H1 (cell line): ENCODE measurements at regions not wholly inside any gene's neighbourhood (a gene's known extent, or its start where the extent isn't known, plus 50 kb on each side); places are given as distances from the start of the nearest gene placed in this dataset.

Experiments used
- CTCF ChIA-PET: fragments of 300-600 bp; sonication (Branson Sonifier 250); formaldehyde crosslinking; loops from one replicate; lab custom pipeline; 2021; ENCODE audit not compliant: partially characterized antibody; lab: Charles Lee
- POLR2A ChIA-PET: fragments of 300-600 bp; sonication (Branson Sonifier 250); formaldehyde crosslinking; loops from one replicate; lab custom pipeline; 2021; ENCODE audit warnings: inconsistent platforms; ENCODE audit not compliant: partially characterized antibody; lab: Charles Lee
- DNase-seq, 2 experiments: peaks; one replicate each; pipeline versions ENCODE4 v3.0.0 to v3.0.0-alpha.2; 2010 to 2022; ENCODE audit warnings: low spot score in 2 of 2, low read depth in 1 of 2, mixed read lengths in 1 of 2
- FAIRE-seq: peaks from 2 replicates; lab custom pipeline; 2011; peaks lifted over from hg19 to GRCh38; lab: Jason Lieb, UNC
- H2AFZ ChIP-seq: 2 replicates; pipeline ENCODE4 v1.8.1; 2012; ENCODE audit warnings: low read length, inconsistent platforms
- H2AK5ac ChIP-seq: 2 replicates; pipeline ENCODE4 v1.6.1; 2013; ENCODE audit warnings: low read depth, low read length
- H2BK120ac ChIP-seq: replicated peaks from 2 replicates; pipeline ENCODE3; 2013; ENCODE audit warnings: low read depth, low read length, inconsistent platforms
- H2BK12ac ChIP-seq: 2 replicates; pipeline ENCODE4 v1.6.1; 2013; ENCODE audit warnings: low read depth, low read length
- H2BK15ac ChIP-seq: 2 replicates; pipeline ENCODE4 v1.6.1; 2013; ENCODE audit warnings: low read length
- H2BK20ac ChIP-seq: 2 replicates; pipeline ENCODE4 v1.6.1; 2013; ENCODE audit warnings: low read length
- H2BK5ac ChIP-seq: 2 replicates; pipeline ENCODE4 v1.6.1; 2013; ENCODE audit warnings: low read depth, low read length
- H3K14ac ChIP-seq: 2 replicates; pipeline ENCODE4 v1.6.1; 2013; ENCODE audit warnings: inconsistent platforms; ENCODE audit not compliant: insufficient read length
- H3K18ac ChIP-seq: 2 replicates; pipeline ENCODE4 v1.6.1; 2013; ENCODE audit warnings: low read length; ENCODE audit errors: extremely low read depth
- H3K23ac ChIP-seq: 2 replicates; pipeline ENCODE4 v1.6.1; 2013; ENCODE audit warnings: inconsistent platforms; ENCODE audit not compliant: insufficient read length
- H3K23me2 ChIP-seq: 2 replicates; pipeline ENCODE4 v1.6.1; 2013; ENCODE audit warnings: low read depth, low read length
- H3K27ac ChIP-seq: 2 replicates; pipeline ENCODE4 v1.6.1; 2011; ENCODE audit warnings: low read depth, low read length, inconsistent platforms
- H3K27me3 ChIP-seq, 4 experiments: replicated peaks in 1 of 4; 1 replicate in 1 of 4; 2 replicates in 3 of 4; pipeline versions ENCODE4 v1.6.1 to v1.8.1; 2011 to 2013; ENCODE audit warnings: low read length in 3 of 4, mild to moderate bottlenecking in 3 of 4, inconsistent platforms in 2 of 4, mixed read lengths in 2 of 4, moderate library complexity in 1 of 4; ENCODE audit not compliant: control insufficient read depth in 3 of 4, insufficient read depth in 3 of 4; ENCODE audit errors: extremely low read depth in 1 of 4
- H3K36me3 ChIP-seq, 4 experiments: 2 replicates each; pipeline versions ENCODE4 v1.6.1 to v1.8.1; 2011 to 2013; ENCODE audit warnings: mild to moderate bottlenecking in 4 of 4, low read length in 3 of 4, moderate library complexity in 2 of 4, control low read depth in 1 of 4, inconsistent platforms in 1 of 4; ENCODE audit not compliant: insufficient read depth in 4 of 4, control insufficient read depth in 2 of 4
- H3K4ac ChIP-seq: replicated peaks from 2 replicates; pipeline ENCODE3; 2013; ENCODE audit warnings: low read length, low read depth, mixed read lengths, inconsistent platforms; ENCODE audit not compliant: insufficient read length
- H3K4me1 ChIP-seq, 4 experiments: replicated peaks in 1 of 4; 1 replicate in 1 of 4; 2 replicates in 3 of 4; pipeline versions ENCODE4 v1.6.1 to v1.8.1; 2011 to 2013; ENCODE audit warnings: low read length in 3 of 4, inconsistent platforms in 2 of 4, mixed read lengths in 1 of 4; ENCODE audit not compliant: insufficient read depth in 4 of 4, control insufficient read depth in 3 of 4
- H3K4me2 ChIP-seq, 2 experiments: 2 replicates each; pipeline versions ENCODE4 v1.6.1 to v1.8.1; 2011 to 2013; ENCODE audit warnings: low read depth in 2 of 2, low read length in 2 of 2, control low read depth in 1 of 2, inconsistent platforms in 1 of 2, mild to moderate bottlenecking in 1 of 2; ENCODE audit not compliant: insufficient read depth in 1 of 2
- H3K4me3 ChIP-seq, 4 experiments: fragments of 200-600, 300-600 bp in 1 of 4; sonication (generic), shearing (Covaris generic), sonication (Bioruptor Twin) in 1 of 4; 2 replicates each; pipeline versions ENCODE4 v1.5.1 to v1.8.1; 2011 to 2016; ENCODE audit warnings: low read length in 4 of 4, low read depth in 3 of 4, control low read depth in 2 of 4, inconsistent platforms in 2 of 4, mild to moderate bottlenecking in 2 of 4, mixed read lengths in 1 of 4, moderate library complexity in 1 of 4; ENCODE audit not compliant: insufficient read depth in 2 of 4; ENCODE audit errors: extremely low read depth in 1 of 4
- H3K56ac ChIP-seq: replicated peaks from 2 replicates; pipeline ENCODE3; 2013; ENCODE audit warnings: low read depth, mild to moderate bottlenecking, mixed read lengths, low read length, inconsistent platforms; ENCODE audit not compliant: insufficient read length
- H3K79me1 ChIP-seq: 2 replicates; pipeline ENCODE4 v1.6.1; 2013; ENCODE audit warnings: low read depth, low read length, control low read depth
- H3K79me2 ChIP-seq, 2 experiments: 2 replicates each; pipeline versions ENCODE4 v1.6.1 to v1.8.1; 2012 to 2013; ENCODE audit warnings: low read length in 2 of 2, mild to moderate bottlenecking in 2 of 2, inconsistent platforms in 1 of 2; ENCODE audit not compliant: insufficient read depth in 2 of 2, control insufficient read depth in 1 of 2
- H3K9ac ChIP-seq, 4 experiments: replicated peaks in 1 of 4; 1 replicate in 1 of 4; 2 replicates in 3 of 4; pipeline versions ENCODE4 v1.6.1 to v1.8.1; 2011 to 2013; ENCODE audit warnings: low read depth in 3 of 4, low read length in 3 of 4, control low read depth in 2 of 4, mild to moderate bottlenecking in 2 of 4, moderate library complexity in 2 of 4, inconsistent platforms in 1 of 4; ENCODE audit errors: extremely low read depth in 1 of 4
- H3K9me3 ChIP-seq, 2 experiments: 2 replicates each; pipeline versions ENCODE4 v1.6.1 to v1.8.1; 2012 to 2013; ENCODE audit warnings: mild to moderate bottlenecking in 2 of 2, moderate library complexity in 2 of 2, control low read depth in 1 of 2, inconsistent platforms in 1 of 2, low read depth in 1 of 2, low read length in 1 of 2, mixed read lengths in 1 of 2; ENCODE audit not compliant: insufficient read depth in 2 of 2
- H4K20me1 ChIP-seq, 2 experiments: replicated peaks in 1 of 2; 2 replicates each; pipeline versions ENCODE3 to v1.8.1; 2011 to 2013; ENCODE audit warnings: inconsistent platforms in 2 of 2, low read length in 2 of 2, mild to moderate bottlenecking in 1 of 2; ENCODE audit not compliant: insufficient read depth in 2 of 2, control insufficient read depth in 1 of 2
- H4K5ac ChIP-seq: 2 replicates; pipeline ENCODE4 v1.6.1; 2013; ENCODE audit warnings: low read length, low read depth, mixed read lengths, inconsistent platforms; ENCODE audit not compliant: insufficient read length
- H4K8ac ChIP-seq: 2 replicates; pipeline ENCODE4 v1.8.0; 2013; ENCODE audit warnings: mild to moderate bottlenecking, moderate library complexity, low read length, inconsistent platforms; ENCODE audit not compliant: insufficient read depth; ENCODE audit errors: extremely low read depth
- H4K91ac ChIP-seq: replicated peaks from 2 replicates; pipeline ENCODE3; 2013; ENCODE audit warnings: low read length, mixed read lengths, inconsistent platforms; ENCODE audit not compliant: insufficient read length
- BACH1 ChIP-seq: IDR thresholded peaks from 2 replicates; pipeline ENCODE4 v1.6.1; 2012; ENCODE audit warnings: low read length, improper control_type of control experiment
- CBX5 ChIP-seq: fragments of 300-800, 300-1000 bp; sonication (generic); IDR thresholded peaks from 2 replicates; pipeline ENCODE4 v1.7.1; 2016; ENCODE audit warnings: antibody characterized with exemption, low read length, low read depth
- CHD1 ChIP-seq: IDR thresholded peaks from 2 replicates; pipeline ENCODE4 v1.6.1; 2012; ENCODE audit warnings: low read depth, low read length, improper control_type of control experiment
- CREB1 ChIP-seq: IDR thresholded peaks from 2 replicates; pipeline ENCODE4 v1.6.1; 2012; ENCODE audit warnings: inconsistent platforms
- CTBP2 ChIP-seq: IDR thresholded peaks from 2 replicates; pipeline ENCODE4 v1.7.0; 2011; ENCODE audit warnings: borderline replicate concordance, mild to moderate bottlenecking, moderate library complexity, mixed read lengths, low read length; ENCODE audit not compliant: insufficient read depth, insufficient read length
- CTCF ChIP-seq, 3 experiments: IDR thresholded peaks; 1 replicate in 2 of 3; 2 replicates in 1 of 3; pipeline versions ENCODE4 v1.5.1 to v1.6.1; 2011; ENCODE audit warnings: low read length in 3 of 3, mild to moderate bottlenecking in 3 of 3, inconsistent platforms in 2 of 3, low read depth in 1 of 3, moderate library complexity in 1 of 3; ENCODE audit not compliant: insufficient read depth in 1 of 3; ENCODE audit errors: control extremely low read depth in 1 of 3
- KDM4A ChIP-seq: IDR thresholded peaks from one replicate; pipeline ENCODE4 v1.7.1; 2012; ENCODE audit warnings: low read depth, mild to moderate bottlenecking, moderate library complexity, low read length, inconsistent platforms; ENCODE audit not compliant: severe bottlenecking
- KDM5A ChIP-seq: fragments of 200-600 bp; IDR thresholded peaks from 2 replicates; pipeline ENCODE4 v1.7.1; 2012; ENCODE audit warnings: mild to moderate bottlenecking, low read length, inconsistent platforms, mixed read lengths
- MAFK ChIP-seq: IDR thresholded peaks from 2 replicates; pipeline ENCODE4 v1.6.1; 2012; ENCODE audit warnings: low read depth, mild to moderate bottlenecking, improper control_type of control experiment, low read length
- NANOG ChIP-seq: IDR thresholded peaks from 2 replicates; pipeline ENCODE4 v1.6.1; 2011; ENCODE audit warnings: low read length, low read depth, mild to moderate bottlenecking, inconsistent platforms; ENCODE audit not compliant: insufficient read depth, poor library complexity, severe bottlenecking
- POU5F1 ChIP-seq: IDR thresholded peaks from 2 replicates; pipeline ENCODE4 v1.6.1; 2011; ENCODE audit warnings: low read depth, mild to moderate bottlenecking, low read length, moderate library complexity
- SIRT6 ChIP-seq: IDR thresholded peaks from one replicate; pipeline ENCODE4 v1.7.1; 2012; ENCODE audit warnings: low read length, inconsistent platforms
- SP1 ChIP-seq: IDR thresholded peaks from 2 replicates; pipeline ENCODE4 v1.6.1; 2011; ENCODE audit warnings: low read depth, low read length
- TEAD4 ChIP-seq: IDR thresholded peaks from 2 replicates; pipeline ENCODE4 v1.6.1; 2012; ENCODE audit warnings: low read depth, low read length, inconsistent platforms, mixed read lengths

GRCh38 chr2:177138823-177139222, 73.8 kb upstream of the HNRNPA3 start:
- H3K4me1 ChIP-seq, result no peaks in the 10 kb centered on the region
- H3K79me1 ChIP-seq, result no peaks in the 10 kb centered on the region
- FAIRE-seq (no peak), DNase-seq (no peak)
- H2BK12ac ChIP-seq, result no peak overlapping the region
- H3K27me3 ChIP-seq, result peaks cover 0 to 1% (median 0%) of the 10 kb centered on the region in 4 experiments; a peak in 1 of 7 replicates
- no peak overlapping the region for H2BK15ac ChIP-seq
- no peaks in the 10 kb centered on the region for H3K23me2 ChIP-seq
- no peak overlapping the region for H3K27ac ChIP-seq
- no peaks in the 10 kb centered on the region for H3K36me3 ChIP-seq
- ChIA-PET CTCF (interaction anchor here (1.0 to 1.4 kb wide), 2 partner anchors 9 to 26 kb away, joined by 5 to 6 read pairs; no protein-coding TSS in a partner anchor), POLR2A (no interaction called here)
- no peaks in the 10 kb centered on the region for H3K9me3 ChIP-seq
- H3K56ac ChIP-seq, result no peak overlapping the region
- H2AK5ac ChIP-seq, result no peak overlapping the region
- no peak overlapping the region for H3K4me3 ChIP-seq
- H4K20me1 ChIP-seq, result no peaks in the 10 kb centered on the region
- H4K91ac ChIP-seq, result no peak overlapping the region
- H3K14ac ChIP-seq, result no peak overlapping the region
- no peak overlapping the region for H3K23ac ChIP-seq
- no peak overlapping the region for H4K5ac ChIP-seq
- H4K8ac ChIP-seq, result no peak overlapping the region
- no peak overlapping the region for H2AFZ ChIP-seq
- no peak overlapping the region for H2BK20ac ChIP-seq
- no peak overlapping the region for H3K18ac ChIP-seq
- no peak overlapping the region for H3K4ac ChIP-seq
- no peak overlapping the region for H2BK120ac ChIP-seq
- no peak overlapping the region for H3K9ac ChIP-seq
- no peak overlapping the region for H2BK5ac ChIP-seq
- no peak overlapping the region for H3K4me2 ChIP-seq
- no peaks in the 10 kb centered on the region for H3K79me2 ChIP-seq
- no peak for TF ChIP-seq KDM4A
- no peak for TF ChIP-seq CTBP2
- no peak for TF ChIP-seq MAFK
- TF ChIP-seq CREB1, result no peak
- TF ChIP-seq BACH1, result no peak
- TF ChIP-seq CTCF (IDR thresholded peaks at IDR 0.05; ENCODE audit: control extremely low read depth in 1 of 3, insufficient read depth in 1 of 3, low read depth in 1 of 3, low read length in 3 of 3), result no peak
- no peak for TF ChIP-seq SP1
- no peak for TF ChIP-seq SIRT6
- TF ChIP-seq TEAD4, result no peak
- TF ChIP-seq CHD1, result no peak
- TF ChIP-seq POU5F1, result no peak
- no peak for TF ChIP-seq KDM5A
- TF ChIP-seq CBX5, result no peak
- TF ChIP-seq NANOG, result no peak
